Endothelial cell of umbilical vein (primary cell): ENCODE measurements at regions not wholly inside any gene's neighbourhood (a gene's known extent, or its start where the extent isn't known, plus 50 kb on each side); places are given as distances from the start of the nearest gene placed in this dataset.

Source experiments
- JUN ChIP-seq: IDR thresholded peaks from 2 replicates; pipeline ENCODE4 v1.6.1; 2011; ENCODE audit warnings: borderline replicate concordance, low read depth; ENCODE audit not compliant: insufficient read length, insufficient read depth
- POLR2A ChIP-seq: IDR thresholded peaks from 2 replicates; pipeline ENCODE4 v1.6.1; 2012; ENCODE audit warnings: low read depth, mild to moderate bottlenecking, control low read depth, low read length
- POLR2AphosphoS5 ChIP-seq: IDR thresholded peaks from 2 replicates; pipeline ENCODE4 v1.6.1; 2012; ENCODE audit warnings: low read depth, mild to moderate bottlenecking, control low read depth, low read length, moderate library complexity; ENCODE audit not compliant: insufficient read depth
- TF ChIP-seq, protein P1 (sequence below), 2 donors: IDR thresholded peaks; 1 replicate in 1 of 2; 2 replicates in 1 of 2; pipeline ENCODE4 v1.5.1; 2011; ENCODE audit warnings: low read length in 2 of 2, mild to moderate bottlenecking in 2 of 2, moderate library complexity in 2 of 2, control low read depth in 1 of 2, inconsistent platforms in 1 of 2, low read depth in 1 of 2; ENCODE audit not compliant: insufficient read depth in 1 of 2; ENCODE audit errors: extremely low read depth in 1 of 2

DNA sequence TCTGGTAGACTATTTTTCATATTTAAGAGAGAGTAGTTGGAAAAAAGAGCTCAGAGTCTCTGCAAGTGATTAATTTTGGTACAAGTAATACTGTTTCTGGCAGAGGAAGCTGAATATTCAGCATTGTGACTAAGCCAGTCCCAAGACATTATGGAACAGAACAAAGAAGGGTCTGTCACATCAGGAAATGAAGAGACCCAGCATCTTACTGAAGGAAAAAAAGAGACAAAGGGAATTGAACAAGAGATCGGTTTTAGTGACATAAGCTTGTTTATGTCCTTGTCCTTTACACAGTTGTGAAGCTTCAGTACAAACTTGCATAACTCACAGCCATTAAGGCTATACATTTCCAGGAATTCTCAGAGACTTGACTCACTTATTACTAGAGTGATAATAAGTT is 568.5 kb upstream of the SLC8A1 start:
- TF ChIP-seq, protein P1, sequence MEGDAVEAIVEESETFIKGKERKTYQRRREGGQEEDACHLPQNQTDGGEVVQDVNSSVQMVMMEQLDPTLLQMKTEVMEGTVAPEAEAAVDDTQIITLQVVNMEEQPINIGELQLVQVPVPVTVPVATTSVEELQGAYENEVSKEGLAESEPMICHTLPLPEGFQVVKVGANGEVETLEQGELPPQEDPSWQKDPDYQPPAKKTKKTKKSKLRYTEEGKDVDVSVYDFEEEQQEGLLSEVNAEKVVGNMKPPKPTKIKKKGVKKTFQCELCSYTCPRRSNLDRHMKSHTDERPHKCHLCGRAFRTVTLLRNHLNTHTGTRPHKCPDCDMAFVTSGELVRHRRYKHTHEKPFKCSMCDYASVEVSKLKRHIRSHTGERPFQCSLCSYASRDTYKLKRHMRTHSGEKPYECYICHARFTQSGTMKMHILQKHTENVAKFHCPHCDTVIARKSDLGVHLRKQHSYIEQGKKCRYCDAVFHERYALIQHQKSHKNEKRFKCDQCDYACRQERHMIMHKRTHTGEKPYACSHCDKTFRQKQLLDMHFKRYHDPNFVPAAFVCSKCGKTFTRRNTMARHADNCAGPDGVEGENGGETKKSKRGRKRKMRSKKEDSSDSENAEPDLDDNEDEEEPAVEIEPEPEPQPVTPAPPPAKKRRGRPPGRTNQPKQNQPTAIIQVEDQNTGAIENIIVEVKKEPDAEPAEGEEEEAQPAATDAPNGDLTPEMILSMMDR (IDR thresholded peaks at IDR 0.05; ENCODE audit: extremely low read depth in 1 of 2, insufficient read depth in 1 of 2, low read depth in 1 of 2, low read length in 2 of 2) = no peak
- no peak for TF ChIP-seq JUN
- TF ChIP-seq POLR2A = no peak
- TF ChIP-seq POLR2AphosphoS5 = no peak
